Chondrocyte (in vitro differentiated cells): ENCODE measurements at regions not wholly inside any gene's neighbourhood (a gene's known extent, or its start where the extent isn't known, plus 50 kb on each side); places are given as distances from the start of the nearest gene placed in this dataset.

Experiments
- DNase-seq: peaks from one replicate; pipeline ENCODE4 v3.0.0; 2021; ENCODE audit warnings: mixed read lengths, low spot score
- H3K27ac Mint-ChIP-seq: one replicate; pipeline ENCODE4 v1.8.0; 2021; ENCODE audit warnings: mild to moderate bottlenecking, moderate library complexity, mixed read lengths; ENCODE audit not compliant: unreplicated experiment
- H3K27me3 Mint-ChIP-seq: 2 replicates; pipeline ENCODE4 v1.8.0; 2021; ENCODE audit warnings: low read depth, mixed read lengths
- H3K36me3 Mint-ChIP-seq: 2 replicates; pipeline ENCODE4 v1.8.0; 2021; ENCODE audit warnings: low read depth, mixed read lengths
- H3K4me1 Mint-ChIP-seq: 2 replicates; pipeline ENCODE4 v1.8.0; 2021; ENCODE audit warnings: low read depth, mild to moderate bottlenecking, mixed read lengths
- H3K4me3 Mint-ChIP-seq: one replicate; pipeline ENCODE4 v1.8.0; 2021; ENCODE audit warnings: mild to moderate bottlenecking, moderate library complexity, mixed read lengths; ENCODE audit not compliant: unreplicated experiment
- H3K9me3 Mint-ChIP-seq: 2 replicates; pipeline ENCODE4 v1.8.0; 2021; ENCODE audit warnings: low read depth, mixed read lengths
- CTCF ChIP-seq: fragments of 200-600 bp; sonication (generic); IDR thresholded peaks from 2 replicates; pipeline ENCODE4 v1.5.0; 2021; ENCODE audit warnings: antibody characterized with exemption, mild to moderate bottlenecking, moderate library complexity

GRCh38 chr5:2905741-2906140 lies 154.3 kb upstream of the IRX2 start:
- no peaks in the 10 kb centered on the region for H3K27me3 Mint-ChIP-seq
- H3K27ac Mint-ChIP-seq = no peak overlapping the region
- no peaks in the 10 kb centered on the region for H3K36me3 Mint-ChIP-seq
- no peak overlapping the region for H3K4me3 Mint-ChIP-seq
- DNase-seq = no peak
- H3K4me1 Mint-ChIP-seq = no peaks in the 10 kb centered on the region
- no peak for TF ChIP-seq CTCF
- peaks cover 13% of the 10 kb centered on the region for H3K9me3 Mint-ChIP-seq

- no peak overlapping the region for H3K4me3 Mint-ChIP-seq
- H3K36me3 Mint-ChIP-seq = no peaks in the 10 kb centered on the region
- H3K27ac Mint-ChIP-seq = no peak overlapping the region
- no peaks in the 10 kb centered on the region for H3K4me1 Mint-ChIP-seq
- TF ChIP-seq CTCF = no peak
- H3K9me3 Mint-ChIP-seq = peaks cover 17% of the 10 kb centered on the region
- H3K27me3 Mint-ChIP-seq = no peaks in the 10 kb centered on the region
- no peak for DNase-seq
Measured at GRCh38 chr5:2904956-2905355, 153.5 kb upstream of the IRX2 start.

- Mint-ChIP-seq H3K4me3 (no peak overlapping the region), H3K27me3 (no peaks in the 10 kb centered on the region), H3K4me1 (no peaks in the 10 kb centered on the region), H3K27ac (no peak overlapping the region), H3K36me3 (no peaks in the 10 kb centered on the region), H3K9me3 (peaks cover 17% of the 10 kb centered on the region)
- DNase-seq = no peak
- no peak for TF ChIP-seq CTCF
Measured at GRCh38 chr5:2904399-2904798, 152.9 kb upstream of the IRX2 start.

GRCh38 chr5:2903451-2904395 lies 152.2 kb upstream of the IRX2 start:
- Mint-ChIP-seq H3K27ac (no peak overlapping the region), H3K4me1 (no peaks in the 10 kb centered on the region), H3K27me3 (no peaks in the 10 kb centered on the region), H3K36me3 (no peaks in the 10 kb centered on the region), H3K9me3 (peaks cover 17% of the 10 kb centered on the region), H3K4me3 (no peak overlapping the region)
- no peak for DNase-seq
- no peak for TF ChIP-seq CTCF

GRCh38 chr5:2902742-2903297 lies 151.3 kb upstream of the IRX2 start:
- no peaks in the 10 kb centered on the region for H3K27me3 Mint-ChIP-seq
- peaks cover 17% of the 10 kb centered on the region for H3K9me3 Mint-ChIP-seq
- no peaks in the 10 kb centered on the region for H3K4me1 Mint-ChIP-seq
- no peak overlapping the region for H3K4me3 Mint-ChIP-seq
- no peak overlapping the region for H3K27ac Mint-ChIP-seq
- no peaks in the 10 kb centered on the region for H3K36me3 Mint-ChIP-seq
- TF ChIP-seq CTCF = no peak
- no peak for DNase-seq
